HG03060 (cell line): ENCODE measurements at regions not wholly inside any gene's neighbourhood (a gene's known extent, or its start where the extent isn't known, plus 50 kb on each side); places are given as distances from the start of the nearest gene placed in this dataset.

Source experiments
- ATAC-seq: cut with Tn5 transposase; IDR thresholded peaks from one replicate; pipeline ENCODE4 v1.9.1; 2021; ENCODE audit warnings: low read depth, moderate number of reproducible peaks; ENCODE audit not compliant: unreplicated experiment

DNA sequence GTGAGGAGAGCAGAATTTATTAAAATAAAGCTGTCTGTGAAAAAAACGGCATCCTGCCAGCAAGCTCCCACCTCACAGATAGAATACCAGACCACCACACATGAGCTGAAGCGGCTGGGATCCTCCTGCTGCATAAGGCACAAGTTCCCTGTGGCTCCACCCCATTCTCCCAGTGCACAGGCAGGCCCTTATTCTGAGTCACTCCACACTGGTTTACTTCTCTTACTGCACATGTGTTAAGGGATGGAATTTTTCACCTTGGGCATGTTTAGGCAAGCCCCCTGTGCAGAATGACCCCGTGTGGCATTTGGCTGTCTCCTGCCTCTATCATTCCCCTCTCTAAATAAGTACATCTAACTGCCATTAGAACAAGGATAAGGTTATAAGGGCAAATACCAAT is 115.0 kb upstream of the ELAVL2 start:
- ATAC-seq, result no peak

DNA sequence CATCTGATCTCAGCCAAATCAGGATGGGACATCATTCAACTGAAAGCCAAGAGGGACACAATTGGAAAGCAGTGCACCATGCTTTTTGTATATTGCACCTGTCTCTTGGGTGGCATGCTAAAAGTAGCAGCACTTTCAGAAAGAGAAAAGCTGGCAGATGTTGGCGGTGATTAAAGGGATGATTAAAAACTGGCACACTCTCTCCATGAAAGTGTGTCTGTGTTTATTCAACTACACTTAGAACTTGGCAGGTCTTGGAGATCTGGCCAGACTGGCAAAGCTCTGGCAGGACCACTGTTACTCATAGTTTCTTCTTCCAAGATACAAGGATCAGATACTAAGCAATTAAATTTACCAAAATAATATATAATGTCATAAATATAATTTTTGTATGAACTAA is 112.9 kb upstream of the ELAVL2 start:
- ATAC-seq, result no peak

- no peak for ATAC-seq
These were observed 108.4 kb upstream of the ELAVL2 start for GRCh38 chr9:23934291-23934906.

- no peak for ATAC-seq
These were observed 107.3 kb upstream of the ELAVL2 start for GRCh38 chr9:23933348-23933747.

GRCh38 chr9:23926368-23926767 is 100.3 kb upstream of the ELAVL2 start:
- ATAC-seq, result peak; percentile 52

DNA sequence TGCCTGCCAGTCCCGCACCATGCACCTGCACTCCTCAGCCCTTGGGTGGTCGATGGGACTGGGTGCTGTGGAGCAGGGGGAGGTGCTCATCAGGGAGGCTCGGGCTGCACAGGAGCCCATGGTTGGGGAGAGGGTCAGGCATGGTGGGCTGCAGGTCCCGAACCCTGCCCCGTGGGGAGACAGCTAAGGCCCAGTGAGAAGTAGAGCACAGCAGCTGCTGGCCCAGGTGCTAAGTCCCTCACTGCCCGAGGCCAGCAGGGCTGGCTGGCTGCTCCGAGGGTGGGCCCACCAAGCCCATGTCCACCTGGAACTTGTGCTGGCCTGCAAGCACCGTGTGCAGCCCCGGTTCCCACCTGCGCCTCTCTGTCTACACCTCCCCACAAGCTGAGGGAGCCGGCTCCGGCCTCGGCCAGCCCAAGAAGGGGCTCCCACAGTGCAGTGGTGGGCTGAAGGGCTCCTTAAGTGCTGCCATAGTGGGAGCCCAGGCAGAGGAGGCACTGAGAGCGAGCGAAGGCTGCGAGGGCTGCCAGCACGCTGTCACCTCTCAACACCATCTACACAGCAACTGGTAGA is 88.5 kb upstream of the ELAVL2 start:
- ATAC-seq, result no peak

DNA sequence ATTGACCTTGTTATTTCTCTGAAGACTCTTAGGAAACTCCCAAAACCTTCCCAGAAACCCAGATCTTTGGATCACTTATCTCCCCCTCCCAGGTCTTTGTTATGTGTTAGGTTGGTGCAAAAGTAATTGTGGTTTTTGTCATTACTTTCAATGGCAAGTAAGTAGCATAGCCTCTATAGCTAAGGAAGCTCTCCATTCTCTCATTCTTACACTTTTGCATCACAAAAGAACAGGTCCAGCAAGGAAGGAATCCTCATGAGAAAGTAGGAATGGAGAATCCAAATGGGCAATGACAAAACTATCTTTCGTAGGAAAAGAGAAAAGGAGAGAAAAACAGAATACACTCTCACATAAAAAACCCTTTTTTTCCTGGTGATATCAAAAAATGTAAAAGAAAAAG is 81.3 kb upstream of the ELAVL2 start:
- ATAC-seq, result no peak

- no peak for ATAC-seq
These were observed 61.7 kb upstream of the ELAVL2 start for GRCh38 chr9:23887781-23888180.
